ENCODE measurements at regions not wholly inside any gene's neighbourhood (a gene's known extent, or its start where the extent isn't known, plus 50 kb on each side); places are given as distances from the start of the nearest gene placed in this dataset.

- no peak for DNase-seq (ENCODE audit: low read depth)
- no peak for TF ChIP-seq CTCF (IDR thresholded peaks at IDR 0.05; ENCODE audit: insufficient read depth, low read depth, low read length, missing control alignments)
These were observed 416.6 kb upstream of the NECTIN3 start for GRCh38 chr3:110654843-110655502.

GRCh38 chr3:110656394-110657025 lies 415.1 kb upstream of the NECTIN3 start:
- no peak for TF ChIP-seq CTCF (IDR thresholded peaks at IDR 0.05; ENCODE audit: insufficient read depth, low read depth, low read length, missing control alignments)
- no peak for DNase-seq (ENCODE audit: low read depth)
- no peak overlapping the region for H3K4me3 ChIP-seq (ENCODE audit: low read length)

More at GRCh38 chr3:110654843-110655502, 416.6 kb upstream of the NECTIN3 start:
- H3K4me3 ChIP-seq (ENCODE audit: low read length): no peak overlapping the region

DNA sequence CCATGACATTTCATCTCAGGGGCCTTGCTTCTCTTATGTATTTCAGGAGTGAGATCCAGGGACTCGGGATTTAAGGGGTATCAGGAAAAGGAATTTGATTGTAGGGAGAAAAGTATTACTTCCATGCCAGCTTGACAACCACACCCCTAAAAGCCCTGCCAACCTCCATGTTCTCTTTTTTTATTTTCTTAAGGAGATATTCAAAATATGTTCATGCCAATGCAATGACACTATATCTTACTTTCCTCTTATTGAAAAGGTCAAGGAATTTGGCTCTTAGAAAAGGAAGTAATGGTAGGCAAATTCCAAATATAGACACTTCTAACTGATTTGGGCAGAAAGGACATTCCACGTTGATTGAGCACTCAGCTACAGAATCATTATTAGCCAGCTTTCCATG lies 407.5 kb upstream of the NECTIN3 start:
- TF ChIP-seq CTCF (IDR thresholded peaks at IDR 0.05; ENCODE audit: insufficient read depth, low read depth, low read length, missing control alignments): no peak
- DNase-seq (ENCODE audit: low read depth): no peak
- H3K4me3 ChIP-seq (ENCODE audit: low read length): no peak overlapping the region

- TF ChIP-seq CTCF (IDR thresholded peaks at IDR 0.05; ENCODE audit: insufficient read depth, low read depth, low read length, missing control alignments): no peak
- DNase-seq (ENCODE audit: low read depth): peak; percentile 2
- H3K4me3 ChIP-seq (ENCODE audit: low read length): no peak overlapping the region
These were observed 405.1 kb upstream of the NECTIN3 start for GRCh38 chr3:110666495-110666894.

- DNase-seq (ENCODE audit: low read depth): no peak
- no peak overlapping the region for H3K4me3 ChIP-seq (ENCODE audit: low read length)
- no peak for TF ChIP-seq CTCF (IDR thresholded peaks at IDR 0.05; ENCODE audit: insufficient read depth, low read depth, low read length, missing control alignments)
These were observed 404.4 kb upstream of the NECTIN3 start for GRCh38 chr3:110667216-110667615.

DNA sequence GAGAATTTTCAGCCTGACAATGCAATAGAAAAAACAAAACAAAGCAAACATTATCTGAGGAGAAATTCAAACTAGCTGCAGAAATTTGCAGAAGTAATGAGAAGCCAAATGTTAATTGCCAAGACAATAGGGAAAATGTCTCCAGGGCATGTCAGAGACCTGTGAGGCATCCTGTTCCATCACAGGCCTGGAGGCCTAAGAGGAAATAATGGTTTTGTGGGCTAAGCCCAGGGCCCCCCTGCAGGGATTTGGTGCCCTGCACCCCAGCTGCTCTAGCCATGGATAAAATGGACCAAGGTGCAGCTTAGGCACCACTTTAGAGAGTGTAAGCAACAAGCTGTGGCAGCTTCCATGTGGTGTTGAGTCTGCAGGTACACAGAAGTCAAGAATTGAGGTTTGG lies 401.2 kb upstream of the NECTIN3 start:
- no peak overlapping the region for H3K4me3 ChIP-seq (ENCODE audit: low read length)
- DNase-seq (ENCODE audit: low read depth): no peak
- TF ChIP-seq CTCF (IDR thresholded peaks at IDR 0.05; ENCODE audit: insufficient read depth, low read depth, low read length, missing control alignments): no peak

GRCh38 chr3:110677506-110677905 lies 394.1 kb upstream of the NECTIN3 start:
- DNase-seq (ENCODE audit: low read depth): no peak
- TF ChIP-seq CTCF (IDR thresholded peaks at IDR 0.05; ENCODE audit: insufficient read depth, low read depth, low read length, missing control alignments): no peak
- H3K4me3 ChIP-seq (ENCODE audit: low read length): no peak overlapping the region

Data from epithelial cell of esophagus (primary cell).